Esophagus muscularis mucosa (tissue), 4 donors: ENCODE measurements at regions not wholly inside any gene's neighbourhood (a gene's known extent, or its start where the extent isn't known, plus 50 kb on each side); places are given as distances from the start of the nearest gene placed in this dataset.
"Not testable (repeated sequence)": the region's sequence is repeated elsewhere in the genome, so short reads cannot be mapped to it uniquely, and the experiment has no call there.

Source experiments
- DNase-seq: peaks from one replicate; pipeline ENCODE4 v3.0.0-alpha.2; 2017; ENCODE audit errors: extremely low spot score
- H3K27ac ChIP-seq, 4 donors: fragments of 200-600 bp; sonication (generic); replicated peaks in 1 of 4; 1 replicate in 3 of 4; 2 replicates in 1 of 4; pipeline ENCODE4 v1.5.1; 2016 to 2019; ENCODE audit warnings: mild to moderate bottlenecking in 1 of 4
- H3K27me3 ChIP-seq, 4 donors: fragments of 200-600 bp; sonication (generic); one replicate each; pipeline versions ENCODE4 v1.5.1 to v1.6.0; 2016 to 2019
- H3K36me3 ChIP-seq, 4 donors: fragments of 200-600 bp; sonication (generic); one replicate each; pipeline ENCODE4 v1.5.1; 2016 to 2019
- H3K4me1 ChIP-seq, 4 donors: fragments of 200-600 bp; sonication (generic); one replicate each; pipeline ENCODE4 v1.5.1; 2016 to 2019
- H3K4me3 ChIP-seq, 4 donors: fragments of 200-600 bp; sonication (generic); 1 replicate in 2 of 4; 2 replicates in 2 of 4; pipeline ENCODE4 v1.5.1; 2016 to 2019; ENCODE audit warnings: mild to moderate bottlenecking in 4 of 4, moderate library complexity in 1 of 4
- H3K9me3 ChIP-seq, 4 donors: fragments of 200-600 bp; sonication (generic); 1 replicate in 3 of 4; 2 replicates in 1 of 4; pipeline ENCODE4 v1.5.1; 2016 to 2019
- CTCF ChIP-seq, 3 experiments: fragments of 200-600 bp in 2 of 3; fragments of 450-650 bp in 1 of 3; sonication (generic) in 2 of 3; IDR thresholded peaks; one replicate each; pipeline ENCODE4 v1.5.1; 2017 to 2019; ENCODE audit warnings: antibody characterized with exemption in 3 of 3, mild to moderate bottlenecking in 2 of 3, moderate library complexity in 1 of 3
- EP300 ChIP-seq: sonication (generic); formaldehyde crosslinking; IDR thresholded peaks from one replicate; pipeline ENCODE4 v1.6.1; 2017; ENCODE audit warnings: antibody characterized with exemption
- POLR2A ChIP-seq: fragments of 450-650 bp; IDR thresholded peaks from one replicate; pipeline ENCODE4 v1.6.1; 2017; ENCODE audit warnings: antibody characterized with exemption, moderate library complexity, mild to moderate bottlenecking, low read depth
- POLR2AphosphoS5 ChIP-seq, 2 donors: sonication (generic); formaldehyde crosslinking; IDR thresholded peaks; one replicate each; pipeline ENCODE4 v1.6.1; 2017; ENCODE audit warnings: antibody characterized with exemption in 2 of 2
- WGBS: methylation state at CpG from one replicate; pipeline ENCODE4 v1.1.5; 2018; 5-methylcytosine and 5-hydroxymethylcytosine counted together
- intact Hi-C: fragments of 100-400 bp; cut with DNase I; formaldehyde crosslinking; loops from one replicate; pipeline ENCODE4 v1.15.1; 2023
- small RNA-seq, 3 donors: library from RNA; depleted of rRNA; stranded (forward); fragments of <200 nt; gene quantifications; one replicate each; pipeline ENCODE3, GENCODE V24; 2016

- 87% methylated on average over 7 of the region's 7 CpGs for WGBS
- H3K9me3 ChIP-seq = no peaks in the 10 kb centered on the region
- intact Hi-C loops = no loop called here
- H3K4me1 ChIP-seq = no peaks in the 10 kb centered on the region
- H3K4me3 ChIP-seq = no peak overlapping the region
- no peaks in the 10 kb centered on the region for H3K27me3 ChIP-seq
- H3K27ac ChIP-seq = no peak overlapping the region
- TF ChIP-seq POLR2A = no peak
- no peak for TF ChIP-seq POLR2AphosphoS5 (IDR thresholded peaks at IDR 0.05)
- no peak for TF ChIP-seq EP300
- TF ChIP-seq CTCF (IDR thresholded peaks at IDR 0.05) = no peak
- no peak for DNase-seq
- H3K36me3 ChIP-seq = no peaks in the 10 kb centered on the region
Observed at GRCh38 chr10:25869067-25869591, 64.9 kb upstream of the MYO3A start.

- H3K9me3 ChIP-seq = no peaks in the 10 kb centered on the region
- DNase-seq = peak; percentile 55
- H3K4me1 ChIP-seq = no peaks in the 10 kb centered on the region
- no peaks in the 10 kb centered on the region for H3K36me3 ChIP-seq
- TF ChIP-seq EP300 (no peak), CTCF (IDR thresholded peaks at IDR 0.05) (no peak), POLR2AphosphoS5 (IDR thresholded peaks at IDR 0.05) (no peak), POLR2A (no peak)
- no peaks in the 10 kb centered on the region for H3K27me3 ChIP-seq
- WGBS = 83% methylated on average over 3 of the region's 3 CpGs
- intact Hi-C loops = no loop called here
- H3K4me3 ChIP-seq = no peak overlapping the region
- no peak overlapping the region for H3K27ac ChIP-seq
Observed at GRCh38 chr10:25869609-25870008, 64.4 kb upstream of the MYO3A start.

GRCh38 chr10:25874402-25874801, 59.6 kb upstream of the MYO3A start:
- H3K4me3 ChIP-seq, H3K9me3 ChIP-seq, H3K27me3 ChIP-seq, H3K4me1 ChIP-seq, H3K36me3 ChIP-seq, DNase-seq, intact Hi-C loops, H3K27ac ChIP-seq: not testable (repeated sequence)
- WGBS = 69% methylated on average over 2 of the region's 2 CpGs

GRCh38 chr10:25875556-25876165, 58.4 kb upstream of the MYO3A start:
- intact Hi-C loops = loop anchor here (5.0 kb wide), 1 partner anchor 682 kb away; no protein-coding TSS in a partner anchor

GRCh38 chr10:25877296-25877695, 56.7 kb upstream of the MYO3A start:
- intact Hi-C loops = loop anchor here (5.0 kb wide), 1 partner anchor 680 kb away; no protein-coding TSS in a partner anchor
- no peak for DNase-seq

More at GRCh38 chr10:25875556-25876165, 58.4 kb upstream of the MYO3A start:
- Histone ChIP-seq H3K27ac (no peak overlapping the region), H3K36me3 (no peaks in the 10 kb centered on the region), H3K27me3 (peaks cover 0 to 2% (median 0%) of the 10 kb centered on the region in 4 donors), H3K4me1 (no peaks in the 10 kb centered on the region), H3K9me3 (no peaks in the 10 kb centered on the region), H3K4me3 (no peak overlapping the region)
- TF ChIP-seq EP300 (no peak), POLR2AphosphoS5 (IDR thresholded peaks at IDR 0.05) (no peak), CTCF (IDR thresholded peaks at IDR 0.05) (peak; percentile 53 to 81 (median 65))
- DNase-seq = no peak
- 1% methylated on average over 7 of the region's 7 CpGs for WGBS

More at GRCh38 chr10:25877296-25877695, 56.7 kb upstream of the MYO3A start:
- Histone ChIP-seq H3K4me3 (no peak overlapping the region), H3K9me3 (no peaks in the 10 kb centered on the region), H3K4me1 (no peaks in the 10 kb centered on the region), H3K36me3 (no peaks in the 10 kb centered on the region), H3K27me3 (peaks cover 0 to 2% (median 0%) of the 10 kb centered on the region in 4 donors), H3K27ac (no peak overlapping the region)
- TF ChIP-seq POLR2A = no peak
- TF ChIP-seq EP300 = no peak
- no peak for TF ChIP-seq POLR2AphosphoS5 (IDR thresholded peaks at IDR 0.05)
- TF ChIP-seq CTCF (IDR thresholded peaks at IDR 0.05) = no peak

Small RNAs in the stretch of these regions (small RNA-seq; reads per million reads assigned to genes)
- gene RNA5SP306 (0 to 0.19 (median 0) reads per million in 3 donors), gene RNU6-632P (0 reads per million in 3 donors)
